Caco-2 (cell line): ENCODE measurements at regions not wholly inside any gene's neighbourhood (a gene's known extent, or its start where the extent isn't known, plus 50 kb on each side); places are given as distances from the start of the nearest gene placed in this dataset.

Source experiments
- BruUV-seq: library from RNA; stranded (reverse); fragments of 400-500 nt; replicated peaks from 2 replicates; lab custom pipeline; 2021; lab: Mats Ljungman, UMichigan
- CTCF ChIA-PET: fragments of 300-600 bp; sonication (Branson Sonifier 250); formaldehyde crosslinking; loops from one replicate; lab custom pipeline; 2022; ENCODE audit warnings: antibody characterized with exemption; lab: Charles Lee
- POLR2A ChIA-PET: fragments of 300-600 bp; sonication (Branson Sonifier 250); formaldehyde crosslinking; loops from one replicate; lab custom pipeline; 2022; ENCODE audit warnings: antibody characterized with exemption; lab: Charles Lee
- DNase-seq, 2 experiments: peaks; one replicate each; pipeline versions ENCODE4 v3.0.0 to v3.0.0-alpha.2; 2020 to 2022
- H3K27me3 ChIP-seq: replicated peaks from 2 replicates; pipeline ENCODE4 v1.6.0; 2011; ENCODE audit warnings: low read length; ENCODE audit not compliant: control insufficient read depth, insufficient read depth
- H3K36me3 ChIP-seq: 2 replicates; pipeline ENCODE4 v1.5.1; 2011; ENCODE audit warnings: low read length; ENCODE audit not compliant: control insufficient read depth, insufficient read depth
- H3K4me1 ChIP-seq: fragments of 250-450 bp; sonication (Bioruptor Pico); 2 replicates; pipeline ENCODE4 v1.5.1; 2020; ENCODE audit warnings: mild to moderate bottlenecking
- H3K4me3 ChIP-seq: 2 replicates; pipeline ENCODE4 v1.5.1; 2011; ENCODE audit warnings: low read depth, mild to moderate bottlenecking, control low read depth, low read length
- H3K9me3 ChIP-seq: fragments of 250-450 bp; sonication (Bioruptor Pico); 2 replicates; pipeline ENCODE4 v1.5.1; 2020; ENCODE audit warnings: mild to moderate bottlenecking, moderate library complexity
- H3K27ac Mint-ChIP-seq: one replicate; pipeline ENCODE4 v1.8.0; 2022; ENCODE audit warnings: mixed read lengths; ENCODE audit not compliant: unreplicated experiment
- H3K27me3 Mint-ChIP-seq: one replicate; pipeline ENCODE4 v1.8.0; 2022; ENCODE audit warnings: mixed read lengths; ENCODE audit not compliant: insufficient read depth, unreplicated experiment
- H3K36me3 Mint-ChIP-seq: one replicate; pipeline ENCODE4 v1.8.0; 2022; ENCODE audit warnings: mild to moderate bottlenecking, mixed read lengths; ENCODE audit not compliant: insufficient read depth, unreplicated experiment
- H3K4me1 Mint-ChIP-seq: one replicate; pipeline ENCODE4 v1.8.0; 2022; ENCODE audit warnings: low read depth, mixed read lengths; ENCODE audit not compliant: unreplicated experiment
- H3K4me3 Mint-ChIP-seq: one replicate; pipeline ENCODE4 v1.8.0; 2022; ENCODE audit warnings: mild to moderate bottlenecking, moderate library complexity, mixed read lengths; ENCODE audit not compliant: unreplicated experiment
- H3K9me3 Mint-ChIP-seq: one replicate; pipeline ENCODE4 v1.8.0; 2022; ENCODE audit warnings: mixed read lengths; ENCODE audit not compliant: unreplicated experiment
- CTCF ChIP-seq, 2 experiments: fragments of 200-600 bp in 1 of 2; IDR thresholded peaks; 1 replicate in 1 of 2; 2 replicates in 1 of 2; pipeline versions ENCODE4 v1.5.1 to v1.8.0; 2011 to 2022; ENCODE audit warnings: antibody characterized with exemption in 1 of 2, control low read depth in 1 of 2, inconsistent platforms in 1 of 2, low read depth in 1 of 2, low read length in 1 of 2, mild to moderate bottlenecking in 1 of 2, moderate library complexity in 1 of 2; ENCODE audit not compliant: insufficient read depth in 1 of 2, severe bottlenecking in 1 of 2, unreplicated experiment in 1 of 2
- intact Hi-C: fragments of 100-400 bp; cut with micrococcal nuclease; formaldehyde crosslinking; loops from one replicate; pipeline ENCODE4 v1.10.0; 2022; ENCODE audit not compliant: unreplicated experiment

- ChIA-PET POLR2A (no interaction called here), CTCF (no interaction called here)
- Mint-ChIP-seq H3K36me3 (no peaks in the 10 kb centered on the region), H3K4me1 (peaks cover 6% of the 10 kb centered on the region), H3K27ac (no peak overlapping the region), H3K9me3 (no peaks in the 10 kb centered on the region), H3K4me3 (no peak overlapping the region), H3K27me3 (no peaks in the 10 kb centered on the region)
- H3K4me1 ChIP-seq, result no peaks in the 10 kb centered on the region
- intact Hi-C loops, result no loop called here
- no peaks in the 10 kb centered on the region for H3K36me3 ChIP-seq
- no peak for DNase-seq
- no TSS peak for BruUV-seq
- no peaks in the 10 kb centered on the region for H3K9me3 ChIP-seq
- no peak for TF ChIP-seq CTCF (IDR thresholded peaks at IDR 0.05; ENCODE audit: insufficient read depth in 1 of 2, low read depth in 1 of 2, low read length in 1 of 2, severe bottlenecking in 1 of 2, unreplicated experiment in 1 of 2)
- no peaks in the 10 kb centered on the region for H3K27me3 ChIP-seq
- H3K4me3 ChIP-seq, result no peak overlapping the region
Observed at GRCh38 chr7:15782656-15783055, 96.2 kb upstream of the MEOX2 start.

- POLR2A ChIA-PET, result no interaction called here
- TF ChIP-seq CTCF (IDR thresholded peaks at IDR 0.05; ENCODE audit: insufficient read depth in 1 of 2, low read depth in 1 of 2, low read length in 1 of 2, severe bottlenecking in 1 of 2, unreplicated experiment in 1 of 2), result no peak
- H3K36me3 ChIP-seq, result no peaks in the 10 kb centered on the region
Observed at GRCh38 chr7:15781944-15782343, 95.5 kb upstream of the MEOX2 start.

GRCh38 chr7:15780271-15780670 lies 93.8 kb upstream of the MEOX2 start:
- intact Hi-C loops, result no loop called here
- no TSS peak for BruUV-seq
- no peak overlapping the region for H3K4me3 Mint-ChIP-seq

More at GRCh38 chr7:15781944-15782343, 95.5 kb upstream of the MEOX2 start:
- H3K27me3 ChIP-seq, result no peaks in the 10 kb centered on the region
- no peak overlapping the region for H3K27ac Mint-ChIP-seq
- peaks cover 6% of the 10 kb centered on the region for H3K4me1 Mint-ChIP-seq
- CTCF ChIA-PET, result no interaction called here
- no peaks in the 10 kb centered on the region for H3K9me3 Mint-ChIP-seq
- no peak for DNase-seq
- no peak overlapping the region for H3K4me3 Mint-ChIP-seq
- intact Hi-C loops, result no loop called here
- no peaks in the 10 kb centered on the region for H3K4me1 ChIP-seq
- H3K9me3 ChIP-seq, result no peaks in the 10 kb centered on the region
- no peaks in the 10 kb centered on the region for H3K36me3 Mint-ChIP-seq
- no peak overlapping the region for H3K4me3 ChIP-seq
- no TSS peak for BruUV-seq
- H3K27me3 Mint-ChIP-seq, result no peaks in the 10 kb centered on the region

More at GRCh38 chr7:15780271-15780670, 93.8 kb upstream of the MEOX2 start:
- Histone ChIP-seq H3K4me1 (no peaks in the 10 kb centered on the region), H3K9me3 (no peaks in the 10 kb centered on the region), H3K4me3 (no peak overlapping the region), H3K36me3 (no peaks in the 10 kb centered on the region), H3K27me3 (no peaks in the 10 kb centered on the region)
- ChIA-PET POLR2A (no interaction called here), CTCF (no interaction called here)
- H3K9me3 Mint-ChIP-seq, result no peaks in the 10 kb centered on the region
- H3K4me1 Mint-ChIP-seq, result peaks cover 6% of the 10 kb centered on the region
- no peaks in the 10 kb centered on the region for H3K36me3 Mint-ChIP-seq
- DNase-seq, result peak in 1 of 2 experiments; percentile 33
- TF ChIP-seq CTCF (IDR thresholded peaks at IDR 0.05; ENCODE audit: insufficient read depth in 1 of 2, low read depth in 1 of 2, low read length in 1 of 2, severe bottlenecking in 1 of 2, unreplicated experiment in 1 of 2), result no peak
- no peaks in the 10 kb centered on the region for H3K27me3 Mint-ChIP-seq
- H3K27ac Mint-ChIP-seq, result no peak overlapping the region
